H4 (cell line): ENCODE measurements at regions not wholly inside any gene's neighbourhood (a gene's known extent, or its start where the extent isn't known, plus 50 kb on each side); places are given as distances from the start of the nearest gene placed in this dataset.
A peak's percentile ranks its signal among the peaks of the same experiment; 100 is the strongest.

Experiments used
- DNase-seq: peaks from one replicate; pipeline ENCODE4 v3.0.0-alpha.2; 2015; ENCODE audit warnings: low spot score

DNA sequence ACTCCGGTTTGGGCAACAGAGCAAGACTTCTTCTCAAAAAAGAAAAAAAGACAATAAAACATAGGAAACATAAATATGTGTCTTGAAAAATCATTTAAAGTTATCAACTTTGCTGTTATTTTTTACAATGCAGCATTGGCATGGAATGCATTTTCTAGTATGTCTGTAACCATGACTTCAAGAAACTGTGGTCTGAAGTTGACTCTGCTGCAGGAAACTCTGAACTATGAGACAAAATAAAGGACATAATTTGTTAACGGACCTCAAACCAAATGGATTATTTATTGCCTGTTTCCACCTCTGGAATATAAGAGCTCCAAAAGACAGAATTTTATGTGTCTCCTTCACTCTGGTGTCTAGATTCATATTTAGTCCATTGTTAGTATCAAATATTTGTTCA is 79.1 kb downstream of the TRIB2 start:
- no peak for DNase-seq

DNA sequence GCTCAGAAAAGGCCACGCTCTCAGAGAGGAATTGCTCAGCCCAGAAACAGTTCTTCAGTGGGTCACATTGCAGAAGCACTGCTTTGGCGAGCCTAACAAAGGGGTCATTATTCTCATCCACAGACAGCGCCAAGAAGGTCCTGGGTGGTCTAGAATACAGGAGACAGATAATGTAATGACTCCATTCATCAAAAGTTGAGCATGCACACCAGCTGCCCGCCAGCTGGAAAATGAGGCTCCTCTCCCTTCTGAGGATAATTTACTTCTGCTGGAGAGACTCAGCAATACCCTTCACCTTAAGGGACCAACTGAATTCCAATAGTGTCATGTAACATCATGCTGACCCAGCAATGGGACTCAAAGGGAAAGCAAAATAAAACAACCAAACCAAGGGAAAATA is 79.9 kb downstream of the TRIB2 start:
- DNase-seq: no peak

DNA sequence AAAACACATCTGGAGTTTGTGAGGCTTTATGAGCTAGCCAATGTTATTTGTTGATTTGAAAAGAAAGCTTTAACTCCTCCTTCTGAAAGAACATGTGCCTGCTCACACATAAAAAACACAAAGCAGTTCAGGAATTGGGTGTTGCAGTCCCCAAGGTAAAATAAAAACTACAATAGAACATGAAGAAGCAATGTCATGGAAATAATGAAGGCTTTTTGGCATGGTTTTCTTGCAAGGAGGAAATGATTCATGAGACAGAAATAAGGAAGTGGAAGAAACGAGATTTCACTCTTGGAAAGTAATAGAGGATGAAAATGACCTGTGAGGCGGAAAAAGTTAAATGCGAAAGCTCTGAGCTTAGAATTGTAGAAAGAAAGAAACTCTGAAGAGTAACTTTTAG is 81.1 kb downstream of the TRIB2 start:
- peak; percentile 13 for DNase-seq

DNA sequence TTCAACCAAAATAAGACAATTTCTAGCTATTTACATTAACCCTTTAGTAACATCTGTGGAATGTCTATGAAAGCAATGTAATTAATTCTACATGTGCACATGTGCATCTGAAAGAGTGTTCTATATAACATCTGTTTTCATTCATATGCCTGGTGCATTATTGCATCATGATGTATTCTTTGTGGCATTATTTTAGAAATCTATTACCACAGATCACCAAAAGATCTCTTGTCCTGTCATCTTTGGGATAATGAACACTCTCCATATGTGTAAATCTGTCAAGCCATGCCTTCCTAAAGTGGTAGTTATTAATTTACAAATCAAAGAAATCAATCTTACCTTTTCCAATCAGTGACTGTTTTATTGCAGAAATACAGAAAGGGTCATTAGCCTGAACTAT is 86.9 kb downstream of the TRIB2 start:
- DNase-seq: no peak

DNA sequence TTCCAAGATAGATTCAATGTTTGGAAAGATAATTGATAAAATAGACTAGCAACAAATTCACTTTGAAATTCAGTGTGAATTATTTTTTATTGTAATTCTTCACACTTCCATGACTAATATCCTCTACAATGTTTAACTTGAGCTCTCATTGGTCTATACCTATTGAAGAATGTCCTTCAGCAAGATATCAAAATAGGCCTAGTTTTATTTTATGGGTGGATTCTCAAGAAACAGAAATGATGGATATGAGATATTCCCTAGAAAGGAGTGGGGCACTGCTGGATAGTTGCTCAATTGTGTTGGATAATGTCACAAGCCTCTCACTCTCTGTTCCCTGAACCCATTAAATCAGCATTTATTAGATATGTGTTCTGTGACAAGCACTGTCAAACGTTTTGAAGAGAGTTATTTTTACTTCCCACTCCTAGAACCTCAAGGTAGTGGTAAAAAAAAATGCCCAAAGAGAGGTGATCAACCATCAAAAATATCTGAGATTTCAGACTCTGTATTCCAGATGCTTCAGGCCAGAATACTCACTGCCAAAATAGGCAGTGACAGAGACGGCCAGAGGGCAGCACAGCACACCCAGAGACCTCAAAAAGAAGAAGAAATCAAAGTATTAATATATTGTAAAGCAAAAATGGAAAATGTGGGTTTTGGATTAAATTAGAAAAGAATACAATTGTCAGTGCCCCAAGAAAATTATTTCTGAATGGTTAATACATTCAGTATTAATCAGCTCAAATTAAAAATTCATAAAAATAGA is 87.5 kb downstream of the TRIB2 start:
- no peak for DNase-seq

DNA sequence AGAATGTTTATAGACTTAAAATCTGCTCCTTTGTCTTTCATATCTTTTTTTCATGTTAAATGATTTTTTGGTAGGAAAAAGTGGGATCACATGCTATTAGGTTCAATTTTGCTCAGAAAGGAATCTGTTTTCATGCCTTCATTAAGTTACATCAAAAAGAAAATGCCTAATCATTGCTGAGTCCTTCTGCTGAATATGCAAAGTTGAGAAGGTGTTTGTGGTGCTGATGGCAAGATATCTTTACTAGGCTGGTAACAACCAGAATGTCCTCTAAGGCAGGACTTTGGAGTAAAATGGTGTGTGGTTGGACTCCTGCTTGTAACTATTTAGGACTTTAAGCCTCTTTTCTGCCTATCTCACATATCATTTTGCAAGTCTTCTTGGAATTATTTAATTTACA is 88.3 kb downstream of the TRIB2 start:
- no peak for DNase-seq

DNA sequence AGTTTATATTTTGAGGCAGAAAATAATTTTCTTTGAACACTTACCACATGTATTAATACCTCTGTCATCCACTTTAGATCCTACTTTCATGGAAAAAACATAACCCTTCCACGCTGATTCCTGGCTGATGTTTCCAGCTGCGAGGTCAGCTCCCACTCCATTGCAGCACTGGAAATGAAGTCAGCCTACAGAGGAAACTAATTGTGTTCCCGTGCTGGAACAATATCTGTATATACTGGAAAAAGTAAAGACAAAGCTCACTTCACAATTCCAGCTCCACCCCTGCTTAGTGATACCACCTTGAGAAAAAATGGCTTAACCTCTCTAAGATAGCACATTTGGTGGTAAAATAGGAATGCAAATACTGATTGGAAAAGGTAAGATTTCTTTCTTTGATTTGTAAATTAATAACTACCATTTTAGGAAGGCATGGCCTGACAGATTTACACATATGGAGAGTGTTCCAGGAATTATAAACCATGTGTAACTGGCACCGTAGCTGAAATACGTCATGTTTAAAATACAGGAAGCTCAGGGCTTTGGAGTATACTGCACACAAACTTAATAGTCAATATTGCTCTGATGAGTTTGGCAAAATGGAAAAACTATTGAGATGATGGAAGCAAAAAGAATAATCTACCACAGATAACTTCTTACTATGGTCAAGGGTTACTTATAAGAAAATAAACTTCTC is 90.0 kb downstream of the TRIB2 start:
- DNase-seq: no peak

DNA sequence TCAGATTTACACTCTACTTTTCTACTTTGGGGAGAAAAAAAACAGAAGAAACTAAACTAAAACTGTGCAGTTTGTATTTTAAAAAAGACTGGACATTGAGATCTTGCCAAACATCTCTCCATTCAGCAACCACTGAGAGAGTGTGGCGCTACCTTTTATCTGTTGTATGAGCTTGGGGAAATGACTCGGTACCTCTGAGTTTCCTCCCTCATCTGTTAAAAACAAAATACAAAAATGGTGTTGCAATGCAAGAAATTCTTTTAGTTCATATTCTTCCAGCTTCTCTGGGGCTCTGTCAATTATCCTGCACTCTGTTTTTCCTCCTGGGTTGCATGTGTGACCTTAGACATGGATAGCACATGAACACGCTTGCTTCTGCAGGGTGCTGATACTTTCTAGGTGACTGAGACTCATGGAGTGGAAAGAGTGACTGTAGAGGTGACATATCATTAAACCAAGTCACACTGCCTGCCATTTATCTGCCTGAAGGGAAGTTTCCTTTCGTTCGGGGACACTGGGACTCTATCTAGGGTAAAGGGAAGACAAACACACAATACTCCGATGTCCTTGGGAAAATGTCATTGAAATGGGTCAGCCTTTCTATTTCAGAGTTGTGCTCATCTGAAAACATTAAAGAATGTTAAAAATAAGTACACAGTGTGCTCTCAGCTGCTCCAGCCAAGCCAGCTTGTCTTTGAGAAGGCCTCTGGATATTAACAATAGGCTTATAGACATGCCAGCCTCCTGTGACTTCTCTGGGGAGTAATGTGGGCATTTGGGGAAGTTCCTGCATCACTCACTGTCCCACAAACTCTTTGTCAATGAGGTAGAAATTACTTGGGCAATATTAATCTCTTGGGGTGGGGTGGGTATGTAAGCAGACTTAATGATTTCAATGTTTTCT is 91.4 kb downstream of the TRIB2 start:
- no peak for DNase-seq

DNA sequence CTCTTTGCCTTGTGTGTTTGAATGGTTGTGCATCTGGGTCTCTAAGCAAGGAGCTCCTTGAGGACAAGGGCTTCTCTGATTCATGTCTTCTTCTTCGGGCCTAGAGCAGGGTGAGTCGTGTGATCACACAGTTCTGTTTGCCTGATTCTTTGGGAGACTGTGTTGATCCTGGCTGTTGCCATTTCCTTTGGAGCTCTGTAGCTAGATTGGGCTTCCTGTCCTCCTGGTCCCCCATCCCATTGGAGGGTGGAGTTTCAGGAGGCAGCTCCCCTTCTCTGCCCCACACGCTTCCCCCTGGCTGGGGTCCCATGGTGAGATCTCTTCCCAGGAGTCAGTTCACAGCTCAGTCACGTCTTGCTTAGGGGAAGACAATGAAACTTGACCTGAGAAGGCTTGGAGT is 92.8 kb downstream of the TRIB2 start:
- DNase-seq: no peak

DNA sequence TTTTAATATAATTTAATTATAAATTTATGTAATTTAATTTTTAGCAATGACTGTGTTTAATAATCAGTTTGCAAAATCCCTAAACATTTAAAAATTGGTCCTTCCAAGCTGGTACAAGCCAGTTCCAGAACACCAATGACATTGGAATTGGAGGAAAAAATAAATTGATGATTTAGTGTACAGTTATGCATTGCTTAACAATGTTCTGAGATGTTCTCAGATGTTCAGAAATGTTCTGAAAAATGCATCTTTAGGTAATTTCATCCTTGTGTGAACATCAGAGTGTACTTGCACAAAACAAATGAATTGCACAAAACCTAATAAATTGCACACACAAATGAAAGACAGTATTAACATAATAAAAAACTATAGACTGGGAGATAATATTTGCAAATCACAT is 95.2 kb downstream of the TRIB2 start:
- no peak for DNase-seq

DNA sequence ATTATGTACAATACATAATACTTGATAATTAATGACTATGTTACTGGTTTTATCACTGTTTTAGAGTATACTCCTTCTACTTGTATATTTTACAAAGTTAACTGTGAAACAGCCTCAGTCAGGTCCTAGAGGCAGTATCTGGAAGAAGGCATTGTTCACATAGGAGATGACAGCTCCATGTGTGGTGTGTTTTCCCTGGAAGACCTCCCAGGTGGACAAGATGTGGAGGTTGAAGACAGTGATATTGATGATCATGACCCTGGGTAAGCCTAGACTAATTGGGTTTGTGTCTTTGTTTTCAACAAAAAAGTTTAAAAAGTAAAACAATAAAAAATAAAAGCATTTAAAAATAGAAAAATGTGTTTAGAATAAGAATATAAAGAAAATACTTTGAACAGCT is 96.4 kb downstream of the TRIB2 start:
- DNase-seq: no peak

DNA sequence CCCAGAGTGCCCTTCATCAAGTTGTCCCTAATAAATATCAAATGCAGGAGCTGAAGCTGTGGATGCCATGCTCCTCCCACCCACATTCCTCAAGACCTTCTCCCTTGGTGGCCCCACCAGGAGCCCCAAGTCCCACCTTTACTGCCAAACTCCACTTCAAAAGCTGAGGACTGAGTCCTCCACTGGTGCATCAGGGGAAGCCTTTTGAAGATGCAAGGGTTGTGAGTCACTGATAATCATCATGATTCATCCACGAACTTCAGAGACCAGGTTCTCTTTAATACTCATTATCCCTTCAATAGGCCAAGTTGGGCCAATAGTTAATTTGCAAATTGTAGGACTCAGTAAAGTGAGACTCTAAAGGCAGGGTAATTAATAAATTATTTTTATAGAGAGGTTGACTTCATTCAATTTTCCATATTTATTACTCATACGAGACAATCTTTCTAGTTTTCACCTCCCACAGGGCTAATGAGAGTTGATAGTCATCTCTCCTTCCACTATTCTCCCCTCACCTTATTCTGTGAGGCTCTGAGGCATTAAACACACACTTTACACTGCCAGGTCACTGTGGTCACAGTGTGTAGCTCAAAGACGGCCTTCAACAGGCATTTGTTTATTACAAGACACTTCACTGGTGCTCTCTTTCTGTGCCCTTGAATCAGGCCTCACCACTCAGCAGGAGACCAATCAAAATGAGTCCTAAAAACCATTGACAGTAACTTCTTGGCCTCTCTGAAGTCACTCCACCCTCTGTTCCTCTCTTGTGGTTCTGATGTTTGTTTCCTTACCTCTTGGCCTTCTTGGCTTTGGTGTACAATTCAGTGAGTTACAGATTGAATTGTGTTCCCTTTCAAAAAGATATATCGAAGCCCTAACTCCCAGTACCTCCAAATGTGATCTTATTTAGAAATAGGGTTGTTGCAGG is 99.9 kb downstream of the TRIB2 start:
- no peak for DNase-seq

DNA sequence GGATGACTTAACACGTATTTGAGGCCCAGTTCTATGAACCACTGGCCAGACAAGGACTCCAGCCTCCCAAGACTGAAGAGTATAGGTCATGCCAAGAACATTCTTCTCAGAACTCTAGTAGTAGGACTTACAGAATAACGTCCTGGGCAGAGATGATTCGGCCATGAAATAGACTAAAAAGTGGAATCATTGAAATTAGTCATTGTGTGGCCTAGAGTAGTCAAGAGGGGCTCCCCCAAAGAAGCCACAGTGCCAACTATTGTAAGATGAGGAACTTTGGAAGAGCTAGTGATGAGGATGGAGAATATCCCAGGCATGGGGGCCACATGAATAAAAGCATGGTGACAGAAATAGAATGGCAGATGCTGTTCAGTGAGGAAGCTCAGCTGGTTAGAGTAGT is 101.1 kb downstream of the TRIB2 start:
- DNase-seq: no peak

DNA sequence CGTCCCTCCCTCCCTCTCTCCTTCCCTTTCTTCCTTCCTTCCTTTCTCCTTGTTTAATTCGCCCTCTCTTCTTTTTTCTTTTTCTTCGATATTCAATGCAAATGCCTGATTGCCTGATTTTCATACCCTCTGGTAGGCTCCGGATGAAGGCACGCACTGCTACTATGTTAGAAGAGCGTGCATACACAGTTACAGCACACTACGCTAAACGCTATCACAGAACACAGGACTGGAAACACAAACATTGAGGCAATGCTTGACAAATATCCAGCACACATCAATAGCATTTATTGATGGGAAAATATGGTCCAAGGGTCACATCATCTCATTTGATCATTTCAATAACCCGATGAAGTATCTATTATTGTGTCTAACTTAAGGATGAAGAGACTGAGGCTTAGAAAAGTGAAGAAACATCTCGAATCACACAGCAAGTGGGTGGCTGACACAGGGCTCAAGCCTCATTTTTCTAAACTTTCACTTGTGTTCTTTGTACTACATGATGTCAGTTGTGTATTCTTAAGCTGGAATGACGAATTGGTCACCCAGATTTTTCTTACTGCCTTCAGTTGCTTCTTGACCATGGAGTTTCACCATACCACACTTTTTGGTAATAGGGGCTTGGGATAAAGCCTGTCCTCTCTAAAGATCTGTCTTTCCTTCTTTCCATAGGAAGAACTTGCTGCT is 101.8 kb downstream of the TRIB2 start:
- no peak for DNase-seq

DNA sequence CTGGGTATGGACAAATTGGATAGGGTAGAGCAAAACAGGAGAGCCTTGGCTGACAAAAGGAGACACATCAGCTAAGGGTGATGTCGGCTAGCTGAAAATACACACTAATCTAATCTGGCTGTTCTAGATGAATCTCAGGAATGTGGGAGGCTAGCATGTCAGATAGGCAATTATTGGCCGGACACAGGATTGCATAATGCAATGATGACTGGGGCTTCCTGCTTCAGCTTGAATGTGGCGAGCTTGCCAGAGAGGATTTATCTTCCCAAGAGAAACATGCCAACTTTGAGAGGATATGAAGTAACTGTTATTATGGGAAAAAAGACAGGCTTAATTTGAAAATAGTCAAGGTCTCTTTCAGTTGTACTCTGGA is 102.4 kb downstream of the TRIB2 start:
- peak; percentile 85 for DNase-seq

DNA sequence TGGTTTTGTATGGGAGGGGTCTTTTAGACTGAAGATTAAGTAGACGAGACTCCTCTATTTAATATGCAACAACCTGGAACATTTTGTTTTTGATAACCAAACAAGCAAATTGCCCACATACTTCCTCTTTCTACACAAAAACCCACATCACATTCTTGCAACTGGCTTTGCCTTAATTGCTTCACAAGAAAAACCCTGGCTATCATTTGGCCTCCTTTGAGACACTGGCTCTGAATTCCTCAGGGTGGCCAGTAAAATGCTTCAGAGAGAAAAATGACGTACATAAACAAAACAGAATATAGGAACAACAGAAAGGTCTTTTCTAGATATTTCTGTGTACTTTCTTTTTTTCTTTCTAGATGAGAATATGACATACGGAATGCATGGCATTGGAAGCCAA is 103.0 kb downstream of the TRIB2 start:
- DNase-seq: peak; percentile 35

DNA sequence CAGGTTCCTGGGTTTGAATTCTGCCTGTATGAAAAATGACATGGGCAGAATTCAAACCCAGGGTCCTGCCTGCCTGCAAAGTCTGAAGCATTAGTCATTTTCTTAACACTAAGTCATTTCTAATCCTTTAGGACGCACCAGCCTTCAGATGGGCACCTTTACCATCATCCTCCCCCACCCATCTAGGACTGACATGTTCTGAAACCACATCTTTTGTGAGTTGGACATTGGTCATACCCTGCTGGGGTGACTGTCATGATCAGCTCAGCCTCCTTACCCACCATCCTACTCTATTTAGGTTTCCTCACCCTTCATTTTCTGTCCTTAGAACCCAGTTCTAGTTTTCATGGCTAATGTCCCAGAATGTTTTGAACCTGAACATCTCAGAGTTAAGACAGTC is 104.9 kb downstream of the TRIB2 start:
- no peak for DNase-seq

DNA sequence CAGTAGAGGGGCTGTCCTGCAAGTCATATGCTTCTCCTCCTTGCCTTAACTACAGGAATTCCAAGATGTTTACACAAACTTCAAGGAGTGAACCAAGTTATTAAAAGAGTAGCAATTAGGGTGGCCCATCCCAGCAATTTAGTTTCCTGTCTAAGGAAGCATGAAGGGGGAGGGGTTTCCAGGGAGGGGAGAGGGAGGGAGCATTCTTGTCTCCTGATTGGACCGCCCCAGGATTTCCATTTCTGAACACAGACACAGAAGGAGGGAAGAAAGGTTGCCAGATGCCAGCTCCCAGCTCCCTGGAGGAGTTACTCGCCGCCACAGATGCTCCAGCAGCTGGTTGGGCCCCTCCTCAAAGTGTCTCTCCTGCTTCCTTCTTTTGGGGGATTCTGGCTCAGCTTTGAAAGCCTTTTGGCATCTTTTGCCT is 107.6 kb downstream of the TRIB2 start:
- DNase-seq: no peak

DNA sequence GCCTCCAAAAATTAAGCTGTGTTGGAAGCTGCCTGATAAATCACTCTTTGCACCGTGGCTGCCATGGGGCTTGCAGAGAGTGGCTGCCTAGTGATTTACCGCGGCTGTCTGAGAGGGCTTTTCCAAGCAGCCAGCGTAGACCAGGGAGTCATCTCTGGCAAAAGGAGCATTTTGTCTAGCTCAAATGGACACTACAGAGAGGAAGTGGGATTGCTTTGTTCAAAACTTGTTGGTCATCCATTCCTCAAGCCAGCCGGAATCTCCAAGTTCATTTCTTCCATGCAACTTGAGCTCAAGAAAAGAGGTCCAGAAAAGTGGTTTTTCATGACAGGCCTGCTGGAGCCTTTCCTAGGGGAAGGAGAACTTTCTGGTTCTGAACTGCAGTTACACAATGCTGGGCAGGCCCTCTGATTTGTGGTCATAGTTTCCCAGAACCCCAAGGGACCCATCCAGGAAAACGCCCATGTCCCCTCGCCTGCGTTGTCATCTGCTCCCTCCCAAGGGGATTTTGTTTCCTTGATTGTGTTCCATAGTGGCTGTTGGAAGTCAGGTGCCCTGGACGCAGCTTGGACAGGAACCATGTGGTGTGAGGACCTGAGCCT is 108.1 kb downstream of the TRIB2 start:
- no peak for DNase-seq

DNA sequence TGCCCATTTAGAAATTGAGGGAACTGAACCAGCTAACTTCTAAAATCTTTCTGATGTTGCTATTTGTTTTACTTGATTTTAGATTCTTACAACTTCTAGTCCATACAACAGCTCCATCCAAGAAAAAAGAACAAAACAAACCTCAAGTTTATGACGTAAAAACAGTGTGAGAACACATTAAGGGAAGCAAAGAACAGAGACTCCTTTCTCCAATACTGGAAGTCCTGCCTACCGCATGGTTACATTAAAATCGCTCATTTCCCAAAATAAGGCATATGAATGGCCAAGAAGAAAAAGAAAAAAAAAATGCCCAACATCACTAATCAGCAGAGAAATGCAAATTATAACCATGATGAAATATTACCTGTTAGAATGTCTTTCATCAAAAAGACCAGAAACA is 110.0 kb downstream of the TRIB2 start:
- no peak for DNase-seq

DNA sequence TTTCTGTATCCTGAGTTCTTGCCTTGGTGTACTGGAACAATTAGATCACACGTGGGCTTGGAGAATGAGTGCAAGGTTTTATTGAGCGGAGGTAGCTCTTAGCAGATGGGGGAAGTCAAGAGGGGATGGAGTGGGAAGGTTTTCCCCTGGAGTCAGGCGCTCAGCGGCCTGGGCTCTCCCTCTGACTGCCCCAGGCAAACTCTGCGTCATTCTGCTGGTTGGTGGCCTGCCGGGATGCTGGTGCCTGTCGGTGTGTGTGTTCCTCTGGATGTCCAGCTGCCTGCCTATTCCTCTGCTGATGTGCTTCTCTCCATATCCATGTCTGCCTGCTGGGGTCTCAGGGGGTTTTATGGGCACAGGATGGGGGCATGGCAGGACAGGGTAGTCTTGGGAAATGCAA is 111.0 kb downstream of the TRIB2 start:
- no peak for DNase-seq
